ENCODE measurements at regions not wholly inside any gene's neighbourhood (a gene's known extent, or its start where the extent isn't known, plus 50 kb on each side); places are given as distances from the start of the nearest gene placed in this dataset.

GRCh38 chr13:79941752-79942151 is 399.2 kb downstream of the SPRY2 start:
- H3K27ac ChIP-seq (ENCODE audit: low read depth, low read length), result no peak overlapping the region
- H3K27me3 ChIP-seq (ENCODE audit: control insufficient read depth, insufficient read depth, low read length, poor library complexity, severe bottlenecking), result no peaks in the 10 kb centered on the region
- no peak for DNase-seq
- no peak for TF ChIP-seq CTCF (conservative IDR thresholded peaks at IDR 0.05)
- no peak overlapping the region for H3K27ac Mint-ChIP-seq
- no peaks in the 10 kb centered on the region for H3K4me1 ChIP-seq (ENCODE audit: control insufficient read depth, insufficient read depth, low read length)
- no peaks in the 10 kb centered on the region for H3K9me3 Mint-ChIP-seq
- no peaks in the 10 kb centered on the region for H3K9me3 ChIP-seq (ENCODE audit: control insufficient read depth, low read length)
- no peak overlapping the region for H3K9ac ChIP-seq (ENCODE audit: extremely low read depth, low read length, poor library complexity, severe bottlenecking)
- H3K4me1 Mint-ChIP-seq, result no peaks in the 10 kb centered on the region
- WGBS, 2 experiments (ENCODE audit: insufficient coverage in 1 of 2, insufficient read length in 1 of 2), result 85 to 91% methylated on average over 2 to 5 of the region's 5 CpGs
- no peaks in the 10 kb centered on the region for H3K27me3 Mint-ChIP-seq (ENCODE audit: insufficient read depth)
- no peaks in the 10 kb centered on the region for H3K36me3 ChIP-seq (ENCODE audit: control insufficient read depth, insufficient read depth, low read length)
- no peak overlapping the region for H3K4me3 ChIP-seq (ENCODE audit: low read length)
- H3K4me3 Mint-ChIP-seq, result no peak overlapping the region
- H3K36me3 Mint-ChIP-seq (ENCODE audit: low read depth), result no peaks in the 10 kb centered on the region

- 82 to 100% methylated on average over 1 to 2 of the region's 2 CpGs for WGBS, 2 experiments (ENCODE audit: insufficient coverage in 1 of 2, insufficient read length in 1 of 2)
- no peak for TF ChIP-seq CTCF (conservative IDR thresholded peaks at IDR 0.05)
- DNase-seq, result peak; percentile 32
- Mint-ChIP-seq H3K4me1 (no peaks in the 10 kb centered on the region), H3K9me3 (no peaks in the 10 kb centered on the region), H3K27me3 (ENCODE audit: insufficient read depth) (no peaks in the 10 kb centered on the region), H3K36me3 (ENCODE audit: low read depth) (no peaks in the 10 kb centered on the region), H3K4me3 (no peak overlapping the region), H3K27ac (no peak overlapping the region)
- no peaks in the 10 kb centered on the region for H3K4me1 ChIP-seq (ENCODE audit: control insufficient read depth, insufficient read depth, low read length)
- H3K9ac ChIP-seq (ENCODE audit: extremely low read depth, low read length, poor library complexity, severe bottlenecking), result no peak overlapping the region
- H3K36me3 ChIP-seq (ENCODE audit: control insufficient read depth, insufficient read depth, low read length), result no peaks in the 10 kb centered on the region
- H3K27ac ChIP-seq (ENCODE audit: low read depth, low read length), result no peak overlapping the region
- H3K9me3 ChIP-seq (ENCODE audit: control insufficient read depth, low read length), result no peaks in the 10 kb centered on the region
- H3K4me3 ChIP-seq (ENCODE audit: low read length), result no peak overlapping the region
- H3K27me3 ChIP-seq (ENCODE audit: control insufficient read depth, insufficient read depth, low read length, poor library complexity, severe bottlenecking), result no peaks in the 10 kb centered on the region
Observed at GRCh38 chr13:79939689-79940088, 401.2 kb downstream of the SPRY2 start.

- H3K27ac ChIP-seq (ENCODE audit: low read depth, low read length), result peak overlapping the region; percentile 39
- H3K27me3 Mint-ChIP-seq (ENCODE audit: insufficient read depth), result no peaks in the 10 kb centered on the region
- WGBS, 2 experiments (ENCODE audit: insufficient coverage in 1 of 2, insufficient read length in 1 of 2), result 85 to 100% methylated on average over 3 of the region's 3 CpGs
Observed at GRCh38 chr13:79937771-79938216, 403.1 kb downstream of the SPRY2 start.

More at GRCh38 chr13:79937771-79938216, 403.1 kb downstream of the SPRY2 start:
- Histone ChIP-seq H3K9ac (ENCODE audit: extremely low read depth, low read length, poor library complexity, severe bottlenecking) (no peak overlapping the region), H3K4me1 (ENCODE audit: control insufficient read depth, insufficient read depth, low read length) (no peaks in the 10 kb centered on the region), H3K9me3 (ENCODE audit: control insufficient read depth, low read length) (no peaks in the 10 kb centered on the region), H3K27me3 (ENCODE audit: control insufficient read depth, insufficient read depth, low read length, poor library complexity, severe bottlenecking) (no peaks in the 10 kb centered on the region), H3K36me3 (ENCODE audit: control insufficient read depth, insufficient read depth, low read length) (no peaks in the 10 kb centered on the region), H3K4me3 (ENCODE audit: low read length) (no peak overlapping the region)
- TF ChIP-seq CTCF (conservative IDR thresholded peaks at IDR 0.05), result no peak
- Mint-ChIP-seq H3K4me3 (no peak overlapping the region), H3K27ac (no peak overlapping the region), H3K36me3 (ENCODE audit: low read depth) (no peaks in the 10 kb centered on the region), H3K4me1 (no peaks in the 10 kb centered on the region), H3K9me3 (no peaks in the 10 kb centered on the region)
- peak; percentile 35 for DNase-seq
